ENCODE measurements at regions not wholly inside any gene's neighbourhood (a gene's known extent, or its start where the extent isn't known, plus 50 kb on each side); places are given as distances from the start of the nearest gene placed in this dataset.

- TF ChIP-seq, protein P1, sequence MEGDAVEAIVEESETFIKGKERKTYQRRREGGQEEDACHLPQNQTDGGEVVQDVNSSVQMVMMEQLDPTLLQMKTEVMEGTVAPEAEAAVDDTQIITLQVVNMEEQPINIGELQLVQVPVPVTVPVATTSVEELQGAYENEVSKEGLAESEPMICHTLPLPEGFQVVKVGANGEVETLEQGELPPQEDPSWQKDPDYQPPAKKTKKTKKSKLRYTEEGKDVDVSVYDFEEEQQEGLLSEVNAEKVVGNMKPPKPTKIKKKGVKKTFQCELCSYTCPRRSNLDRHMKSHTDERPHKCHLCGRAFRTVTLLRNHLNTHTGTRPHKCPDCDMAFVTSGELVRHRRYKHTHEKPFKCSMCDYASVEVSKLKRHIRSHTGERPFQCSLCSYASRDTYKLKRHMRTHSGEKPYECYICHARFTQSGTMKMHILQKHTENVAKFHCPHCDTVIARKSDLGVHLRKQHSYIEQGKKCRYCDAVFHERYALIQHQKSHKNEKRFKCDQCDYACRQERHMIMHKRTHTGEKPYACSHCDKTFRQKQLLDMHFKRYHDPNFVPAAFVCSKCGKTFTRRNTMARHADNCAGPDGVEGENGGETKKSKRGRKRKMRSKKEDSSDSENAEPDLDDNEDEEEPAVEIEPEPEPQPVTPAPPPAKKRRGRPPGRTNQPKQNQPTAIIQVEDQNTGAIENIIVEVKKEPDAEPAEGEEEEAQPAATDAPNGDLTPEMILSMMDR (IDR thresholded peaks at IDR 0.05), result no peak
- no peak for TF ChIP-seq POLR2A (IDR thresholded peaks at IDR 0.05)
Observed at GRCh38 chr21:36254106-36254941, 65.7 kb upstream of the MORC3 start.

All from tibial nerve (tissue), 3 donors.